NT2/D1 (cell line): ENCODE measurements at regions not wholly inside any gene's neighbourhood (a gene's known extent, or its start where the extent isn't known, plus 50 kb on each side); places are given as distances from the start of the nearest gene placed in this dataset.

Experiments used
- DNase-seq: peaks from one replicate; pipeline ENCODE4 v3.0.0-alpha.2; 2011; ENCODE audit warnings: low read depth, low spot score
- H3K27me3 ChIP-seq: 2 replicates; pipeline ENCODE4 v1.6.0; 2011; ENCODE audit warnings: mild to moderate bottlenecking; ENCODE audit not compliant: insufficient read length, insufficient read depth
- H3K36me3 ChIP-seq: 2 replicates; pipeline ENCODE4 v1.6.1; 2011; ENCODE audit warnings: mild to moderate bottlenecking, low read length, mixed read lengths; ENCODE audit not compliant: insufficient read depth, insufficient read length
- H3K4me1 ChIP-seq: 2 replicates; pipeline ENCODE4 v1.5.1; 2011; ENCODE audit not compliant: insufficient read depth, insufficient read length
- H3K4me3 ChIP-seq: 2 replicates; pipeline ENCODE4 v1.5.1; 2011; ENCODE audit warnings: low read depth; ENCODE audit not compliant: insufficient read length
- H3K9ac ChIP-seq: 2 replicates; pipeline ENCODE4 v1.6.0; 2011; ENCODE audit warnings: low read depth; ENCODE audit not compliant: insufficient read length
- H3K9me3 ChIP-seq: 2 replicates; pipeline ENCODE4 v1.5.1; 2011; ENCODE audit warnings: mild to moderate bottlenecking, low read length; ENCODE audit not compliant: insufficient read depth
- SUZ12 ChIP-seq: IDR thresholded peaks from 2 replicates; pipeline ENCODE4 v1.6.1; 2011; ENCODE audit not compliant: insufficient read length, insufficient read depth; ENCODE audit errors: extremely low read depth
- YY1 ChIP-seq: IDR thresholded peaks from 2 replicates; pipeline ENCODE4 v1.6.1; 2011; ENCODE audit not compliant: insufficient read length, insufficient read depth
- ZNF274 ChIP-seq: IDR thresholded peaks from 2 replicates; pipeline ENCODE4 v1.6.1; 2011; ENCODE audit warnings: mild to moderate bottlenecking, low read depth, low read length

- Histone ChIP-seq H3K9me3 (no peaks in the 10 kb centered on the region), H3K36me3 (no peaks in the 10 kb centered on the region), H3K9ac (no peak overlapping the region), H3K4me3 (no peak overlapping the region), H3K4me1 (no peaks in the 10 kb centered on the region), H3K27me3 (no peaks in the 10 kb centered on the region)
- DNase-seq, result no peak
- TF ChIP-seq ZNF274, result no peak
- no peak for TF ChIP-seq SUZ12
- TF ChIP-seq YY1, result no peak
Measured at GRCh38 chr21:27306791-27307775, 340.2 kb upstream of the ADAMTS5 start.

- Histone ChIP-seq H3K36me3 (no peaks in the 10 kb centered on the region), H3K27me3 (no peaks in the 10 kb centered on the region), H3K4me3 (no peak overlapping the region), H3K9ac (no peak overlapping the region), H3K9me3 (no peaks in the 10 kb centered on the region), H3K4me1 (no peaks in the 10 kb centered on the region)
- TF ChIP-seq SUZ12 (no peak), ZNF274 (no peak), YY1 (no peak)
- DNase-seq, result no peak
Measured at GRCh38 chr21:27306206-27306605, 339.3 kb upstream of the ADAMTS5 start.

GRCh38 chr21:27301220-27301619 lies 334.3 kb upstream of the ADAMTS5 start:
- no peaks in the 10 kb centered on the region for H3K36me3 ChIP-seq
- DNase-seq, result no peak
- no peak overlapping the region for H3K9ac ChIP-seq
- no peaks in the 10 kb centered on the region for H3K27me3 ChIP-seq
- no peak overlapping the region for H3K4me3 ChIP-seq
- H3K4me1 ChIP-seq, result no peaks in the 10 kb centered on the region
- TF ChIP-seq YY1 (no peak), ZNF274 (no peak)
- H3K9me3 ChIP-seq, result no peaks in the 10 kb centered on the region; the same call in 1 of the 2 replicates

GRCh38 chr21:27300770-27301169 lies 333.9 kb upstream of the ADAMTS5 start:
- Histone ChIP-seq H3K4me3 (no peak overlapping the region), H3K9ac (no peak overlapping the region), H3K27me3 (no peaks in the 10 kb centered on the region), H3K4me1 (no peaks in the 10 kb centered on the region), H3K9me3 (no peaks in the 10 kb centered on the region; the same call in 1 of the 2 replicates), H3K36me3 (no peaks in the 10 kb centered on the region)
- no peak for DNase-seq
- TF ChIP-seq YY1 (no peak), ZNF274 (no peak), SUZ12 (no peak)

- H3K27me3 ChIP-seq, result no peaks in the 10 kb centered on the region
- H3K9ac ChIP-seq, result no peak overlapping the region
- no peaks in the 10 kb centered on the region; the same call in 1 of the 2 replicates for H3K9me3 ChIP-seq
- no peaks in the 10 kb centered on the region for H3K36me3 ChIP-seq
- no peak overlapping the region for H3K4me3 ChIP-seq
- no peaks in the 10 kb centered on the region for H3K4me1 ChIP-seq
- TF ChIP-seq SUZ12, result no peak
- TF ChIP-seq ZNF274, result no peak
- no peak for TF ChIP-seq YY1
- DNase-seq, result no peak
Measured at GRCh38 chr21:27298465-27298864, 331.6 kb upstream of the ADAMTS5 start.

GRCh38 chr21:27293239-27293638 lies 326.4 kb upstream of the ADAMTS5 start:
- H3K4me1 ChIP-seq, result no peaks in the 10 kb centered on the region
- H3K36me3 ChIP-seq, result no peaks in the 10 kb centered on the region
- no peaks in the 10 kb centered on the region; the same call in 1 of the 2 replicates for H3K9me3 ChIP-seq
- no peaks in the 10 kb centered on the region for H3K27me3 ChIP-seq
- H3K9ac ChIP-seq, result no peak overlapping the region
- no peak overlapping the region for H3K4me3 ChIP-seq
- no peak for TF ChIP-seq SUZ12
- no peak for TF ChIP-seq YY1
- TF ChIP-seq ZNF274, result no peak
- no peak for DNase-seq

GRCh38 chr21:27292783-27293182 lies 325.9 kb upstream of the ADAMTS5 start:
- H3K9ac ChIP-seq, result no peak overlapping the region
- no peaks in the 10 kb centered on the region for H3K4me1 ChIP-seq
- TF ChIP-seq ZNF274 (no peak), YY1 (no peak), SUZ12 (no peak)
- no peaks in the 10 kb centered on the region for H3K36me3 ChIP-seq
- H3K4me3 ChIP-seq, result no peak overlapping the region
- DNase-seq, result no peak
- H3K27me3 ChIP-seq, result no peaks in the 10 kb centered on the region
- no peaks in the 10 kb centered on the region; the same call in 1 of the 2 replicates for H3K9me3 ChIP-seq
